GM23338 (cell line): ENCODE measurements at regions not wholly inside any gene's neighbourhood (a gene's known extent, or its start where the extent isn't known, plus 50 kb on each side); places are given as distances from the start of the nearest gene placed in this dataset.

Source experiments
- ATAC-seq: fragments of 200-7000 bp; cut with Tn5 transposase; 3 replicates; pipeline ENCODE4 v1.9.1; 2020
- DNase-seq: peaks from one replicate; pipeline ENCODE4 v3.0.0-alpha.2; 2015; ENCODE audit warnings: low spot score
- H2AFZ ChIP-seq: fragments of 200-600 bp; sonication (generic); 2 replicates; pipeline ENCODE4 v1.8.0; 2016; ENCODE audit warnings: antibody characterized with exemption, mild to moderate bottlenecking, moderate library complexity
- H3F3A ChIP-seq: fragments of 200-600 bp; sonication (generic); replicated peaks from 2 replicates; pipeline ENCODE4 v1.8.0; 2017; ENCODE audit warnings: antibody characterized with exemption, mixed run types, low read depth
- H3K27ac ChIP-seq: fragments of 200-600 bp; sonication (generic); 2 replicates; pipeline ENCODE4 v1.6.1; 2016; ENCODE audit warnings: low read depth
- H3K27me3 ChIP-seq: fragments of 200-600 bp; sonication (generic); 2 replicates; pipeline ENCODE4 v1.8.0; 2016; ENCODE audit warnings: mild to moderate bottlenecking, mixed run types, moderate library complexity; ENCODE audit not compliant: insufficient read depth
- H3K36me3 ChIP-seq: fragments of 200-600 bp; sonication (generic); 2 replicates; pipeline ENCODE4 v1.8.0; 2016; ENCODE audit warnings: mild to moderate bottlenecking; ENCODE audit not compliant: insufficient read depth
- H3K4me1 ChIP-seq: fragments of 200-600 bp; sonication (generic); 2 replicates; pipeline ENCODE4 v1.8.0; 2016; ENCODE audit warnings: mild to moderate bottlenecking, moderate library complexity; ENCODE audit not compliant: insufficient read depth
- H3K4me2 ChIP-seq: fragments of 200-600 bp; sonication (generic); 2 replicates; pipeline ENCODE4 v1.7.1; 2017; ENCODE audit warnings: mixed run types
- H3K4me3 ChIP-seq: fragments of 200-600 bp; sonication (generic); 2 replicates; pipeline ENCODE4 v1.6.1; 2016; ENCODE audit warnings: mixed run types
- H3K79me2 ChIP-seq: fragments of 200-600 bp; sonication (generic); replicated peaks from 2 replicates; pipeline ENCODE4 v1.8.0; 2017; ENCODE audit warnings: mild to moderate bottlenecking; ENCODE audit not compliant: insufficient read depth
- H3K9me2 ChIP-seq: fragments of 200-600 bp; sonication (generic); 2 replicates; pipeline ENCODE4 v1.8.0; 2017; ENCODE audit not compliant: insufficient read depth
- H4K20me1 ChIP-seq: fragments of 200-600 bp; sonication (generic); replicated peaks from 2 replicates; pipeline ENCODE4 v1.8.0; 2017; ENCODE audit warnings: mild to moderate bottlenecking; ENCODE audit not compliant: insufficient read depth
- H3K27ac Mint-ChIP-seq: 2 replicates; pipeline ENCODE4 v1.8.0; 2020; ENCODE audit warnings: inconsistent platforms, mild to moderate bottlenecking, moderate library complexity, mixed read lengths
- H3K27me3 Mint-ChIP-seq: 3 replicates; pipeline ENCODE4 v1.8.0; 2022; ENCODE audit warnings: low read depth, mild to moderate bottlenecking, moderate library complexity, mixed read lengths, inconsistent platforms; ENCODE audit not compliant: insufficient read depth, poor library complexity
- H3K36me3 Mint-ChIP-seq: 3 replicates; pipeline ENCODE4 v1.8.0; 2021; ENCODE audit warnings: low read depth, mild to moderate bottlenecking, inconsistent platforms, moderate library complexity, mixed read lengths
- H3K4me1 Mint-ChIP-seq: 3 replicates; pipeline ENCODE4 v1.8.0; 2020; ENCODE audit warnings: mild to moderate bottlenecking, inconsistent platforms, mixed read lengths
- H3K4me3 Mint-ChIP-seq: 3 replicates; pipeline ENCODE4 v1.8.0; 2021; ENCODE audit warnings: moderate library complexity, mild to moderate bottlenecking, inconsistent platforms, mixed read lengths
- H3K9me3 Mint-ChIP-seq: 3 replicates; pipeline ENCODE4 v1.8.0; 2020; ENCODE audit warnings: moderate library complexity, mild to moderate bottlenecking, inconsistent platforms, mixed read lengths
- CREB1 ChIP-seq: fragments of 250-450 bp; sonication (Bioruptor Pico); IDR thresholded peaks from 2 replicates; pipeline ENCODE4 v1.5.0; 2020; ENCODE audit warnings: low read depth, mild to moderate bottlenecking, moderate library complexity
- EZH2 ChIP-seq: fragments of 200-600 bp; sonication (generic); IDR thresholded peaks from one replicate; pipeline ENCODE4 v1.8.0; 2017; ENCODE audit warnings: antibody characterized with exemption, mild to moderate bottlenecking, low read depth; ENCODE audit not compliant: unreplicated experiment
- EZH2phosphoT487 ChIP-seq: fragments of 200-600 bp; sonication (generic); IDR thresholded peaks from one replicate; pipeline ENCODE4 v1.8.1; 2018; ENCODE audit warnings: antibody characterized with exemption; ENCODE audit not compliant: unreplicated experiment
- JUNB ChIP-seq: IDR thresholded peaks from one replicate; pipeline ENCODE4 v1.6.1; 2016; ENCODE audit warnings: antibody characterized with exemption; ENCODE audit not compliant: unreplicated experiment
- NANOG ChIP-seq: IDR thresholded peaks from 2 replicates; pipeline ENCODE4 v1.6.1; 2016; ENCODE audit warnings: antibody characterized with exemption, borderline replicate concordance
- POLR2AphosphoS5 ChIP-seq: IDR thresholded peaks from 2 replicates; pipeline ENCODE4 v1.6.1; 2016; ENCODE audit warnings: antibody characterized with exemption, low read depth
- STAT1 ChIP-seq: IDR thresholded peaks from one replicate; pipeline ENCODE4 v1.6.1; 2016; ENCODE audit warnings: antibody characterized with exemption; ENCODE audit not compliant: unreplicated experiment
- ZNF114 ChIP-seq: fragments of 250-450 bp; sonication (Bioruptor Pico); IDR thresholded peaks from 2 replicates; pipeline ENCODE4 v1.5.0; 2020; ENCODE audit warnings: mild to moderate bottlenecking, moderate library complexity
- ZNF331 ChIP-seq: fragments of 250-450 bp; sonication (Bioruptor Pico); IDR thresholded peaks from 2 replicates; pipeline ENCODE4 v1.5.0; 2020; ENCODE audit warnings: low read depth, mild to moderate bottlenecking, moderate library complexity
- TF ChIP-seq, protein P1 (sequence below): IDR thresholded peaks from one replicate; pipeline ENCODE4 v1.6.1; 2018; ENCODE audit warnings: antibody characterized with exemption; ENCODE audit not compliant: unreplicated experiment
- TF ChIP-seq, protein P2 (sequence below): fragments of 250-450 bp; sonication (Bioruptor Pico); IDR thresholded peaks from 2 replicates; pipeline ENCODE4 v1.5.0; 2020; ENCODE audit warnings: mild to moderate bottlenecking, moderate library complexity
- TF ChIP-seq, protein P3 (sequence below), 2 experiments: fragments of 200-600 bp in 1 of 2; sonication (generic) in 1 of 2; conservative IDR thresholded peaks; 2 replicates each; pipeline versions ENCODE4 v1.5.1 to v1.6.1; 2016 to 2017; ENCODE audit warnings: antibody characterized with exemption in 2 of 2, low read depth in 2 of 2, mild to moderate bottlenecking in 2 of 2, moderate library complexity in 1 of 2

DNA sequence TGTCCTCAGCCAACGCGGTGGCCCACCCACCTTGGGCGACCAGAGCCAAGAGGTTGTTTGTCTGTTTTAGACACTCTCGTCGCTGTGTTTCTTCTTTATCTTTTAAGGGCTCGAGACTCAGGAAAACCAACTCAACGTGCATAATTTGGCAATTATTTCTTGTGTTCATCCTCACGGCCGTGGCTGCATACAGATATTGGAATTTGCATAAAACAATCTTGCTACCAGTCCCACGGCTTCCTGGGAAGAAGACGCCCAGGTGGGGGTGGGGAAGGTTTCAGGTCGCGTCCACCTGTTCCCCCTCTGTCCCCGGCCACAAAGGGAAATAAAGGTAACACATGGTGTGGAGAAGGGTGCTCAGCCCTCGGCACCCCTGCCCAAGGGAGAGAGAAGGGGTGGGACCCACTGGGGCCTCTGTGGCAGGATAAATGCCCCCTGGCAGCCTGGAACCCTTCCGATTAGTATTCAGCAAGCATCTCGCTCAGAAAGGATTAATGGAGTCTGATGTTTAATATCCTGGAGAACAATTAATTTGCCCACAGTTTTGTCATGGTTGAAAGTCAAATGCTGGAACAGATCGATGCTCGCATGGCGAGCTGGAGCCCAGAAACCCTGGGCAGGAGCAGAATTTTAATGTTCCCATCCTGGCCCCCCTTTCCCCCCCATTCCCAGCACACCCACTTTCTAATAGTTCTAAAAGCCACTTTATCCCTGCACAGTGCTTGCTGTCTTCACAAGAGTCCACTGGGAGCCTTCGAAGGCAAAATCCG, 359.7 kb downstream of the MN1 start:
- H3K36me3 Mint-ChIP-seq, result no peaks in the 10 kb centered on the region
- Histone ChIP-seq H3K9me2 (no peaks in the 10 kb centered on the region), H3F3A (no peaks in the 10 kb centered on the region), H3K4me3 (no peak overlapping the region), H3K4me2 (no peak overlapping the region), H3K36me3 (no peaks in the 10 kb centered on the region), H3K4me1 (peaks cover 26% of the 10 kb centered on the region), H3K79me2 (no peaks in the 10 kb centered on the region), H3K27me3 (no peaks in the 10 kb centered on the region), H2AFZ (0 out of 2 replicates have a peak overlapping the region, but pooled peaks have one; percentile 43), H4K20me1 (no peaks in the 10 kb centered on the region), H3K27ac (no peak overlapping the region)
- H3K27me3 Mint-ChIP-seq, result peaks cover 3% of the 10 kb centered on the region
- H3K4me3 Mint-ChIP-seq, result no peak overlapping the region
- peaks cover 37% of the 10 kb centered on the region for H3K4me1 Mint-ChIP-seq
- no peak for ATAC-seq
- H3K27ac Mint-ChIP-seq, result no peak overlapping the region
- no peak for DNase-seq
- H3K9me3 Mint-ChIP-seq, result no peaks in the 10 kb centered on the region
- TF ChIP-seq, protein P1, sequence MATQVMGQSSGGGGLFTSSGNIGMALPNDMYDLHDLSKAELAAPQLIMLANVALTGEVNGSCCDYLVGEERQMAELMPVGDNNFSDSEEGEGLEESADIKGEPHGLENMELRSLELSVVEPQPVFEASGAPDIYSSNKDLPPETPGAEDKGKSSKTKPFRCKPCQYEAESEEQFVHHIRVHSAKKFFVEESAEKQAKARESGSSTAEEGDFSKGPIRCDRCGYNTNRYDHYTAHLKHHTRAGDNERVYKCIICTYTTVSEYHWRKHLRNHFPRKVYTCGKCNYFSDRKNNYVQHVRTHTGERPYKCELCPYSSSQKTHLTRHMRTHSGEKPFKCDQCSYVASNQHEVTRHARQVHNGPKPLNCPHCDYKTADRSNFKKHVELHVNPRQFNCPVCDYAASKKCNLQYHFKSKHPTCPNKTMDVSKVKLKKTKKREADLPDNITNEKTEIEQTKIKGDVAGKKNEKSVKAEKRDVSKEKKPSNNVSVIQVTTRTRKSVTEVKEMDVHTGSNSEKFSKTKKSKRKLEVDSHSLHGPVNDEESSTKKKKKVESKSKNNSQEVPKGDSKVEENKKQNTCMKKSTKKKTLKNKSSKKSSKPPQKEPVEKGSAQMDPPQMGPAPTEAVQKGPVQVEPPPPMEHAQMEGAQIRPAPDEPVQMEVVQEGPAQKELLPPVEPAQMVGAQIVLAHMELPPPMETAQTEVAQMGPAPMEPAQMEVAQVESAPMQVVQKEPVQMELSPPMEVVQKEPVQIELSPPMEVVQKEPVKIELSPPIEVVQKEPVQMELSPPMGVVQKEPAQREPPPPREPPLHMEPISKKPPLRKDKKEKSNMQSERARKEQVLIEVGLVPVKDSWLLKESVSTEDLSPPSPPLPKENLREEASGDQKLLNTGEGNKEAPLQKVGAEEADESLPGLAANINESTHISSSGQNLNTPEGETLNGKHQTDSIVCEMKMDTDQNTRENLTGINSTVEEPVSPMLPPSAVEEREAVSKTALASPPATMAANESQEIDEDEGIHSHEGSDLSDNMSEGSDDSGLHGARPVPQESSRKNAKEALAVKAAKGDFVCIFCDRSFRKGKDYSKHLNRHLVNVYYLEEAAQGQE, result no peak
- TF ChIP-seq POLR2AphosphoS5 (no peak), EZH2phosphoT487 (no peak), EZH2 (no peak), ZNF114 (CRISPR knock-in tag) (no peak), STAT1 (no peak), CREB1 (CRISPR knock-in tag) (no peak), ZNF331 (CRISPR knock-in tag) (no peak), JUNB (no peak), NANOG (no peak)
- TF ChIP-seq, protein P2, sequence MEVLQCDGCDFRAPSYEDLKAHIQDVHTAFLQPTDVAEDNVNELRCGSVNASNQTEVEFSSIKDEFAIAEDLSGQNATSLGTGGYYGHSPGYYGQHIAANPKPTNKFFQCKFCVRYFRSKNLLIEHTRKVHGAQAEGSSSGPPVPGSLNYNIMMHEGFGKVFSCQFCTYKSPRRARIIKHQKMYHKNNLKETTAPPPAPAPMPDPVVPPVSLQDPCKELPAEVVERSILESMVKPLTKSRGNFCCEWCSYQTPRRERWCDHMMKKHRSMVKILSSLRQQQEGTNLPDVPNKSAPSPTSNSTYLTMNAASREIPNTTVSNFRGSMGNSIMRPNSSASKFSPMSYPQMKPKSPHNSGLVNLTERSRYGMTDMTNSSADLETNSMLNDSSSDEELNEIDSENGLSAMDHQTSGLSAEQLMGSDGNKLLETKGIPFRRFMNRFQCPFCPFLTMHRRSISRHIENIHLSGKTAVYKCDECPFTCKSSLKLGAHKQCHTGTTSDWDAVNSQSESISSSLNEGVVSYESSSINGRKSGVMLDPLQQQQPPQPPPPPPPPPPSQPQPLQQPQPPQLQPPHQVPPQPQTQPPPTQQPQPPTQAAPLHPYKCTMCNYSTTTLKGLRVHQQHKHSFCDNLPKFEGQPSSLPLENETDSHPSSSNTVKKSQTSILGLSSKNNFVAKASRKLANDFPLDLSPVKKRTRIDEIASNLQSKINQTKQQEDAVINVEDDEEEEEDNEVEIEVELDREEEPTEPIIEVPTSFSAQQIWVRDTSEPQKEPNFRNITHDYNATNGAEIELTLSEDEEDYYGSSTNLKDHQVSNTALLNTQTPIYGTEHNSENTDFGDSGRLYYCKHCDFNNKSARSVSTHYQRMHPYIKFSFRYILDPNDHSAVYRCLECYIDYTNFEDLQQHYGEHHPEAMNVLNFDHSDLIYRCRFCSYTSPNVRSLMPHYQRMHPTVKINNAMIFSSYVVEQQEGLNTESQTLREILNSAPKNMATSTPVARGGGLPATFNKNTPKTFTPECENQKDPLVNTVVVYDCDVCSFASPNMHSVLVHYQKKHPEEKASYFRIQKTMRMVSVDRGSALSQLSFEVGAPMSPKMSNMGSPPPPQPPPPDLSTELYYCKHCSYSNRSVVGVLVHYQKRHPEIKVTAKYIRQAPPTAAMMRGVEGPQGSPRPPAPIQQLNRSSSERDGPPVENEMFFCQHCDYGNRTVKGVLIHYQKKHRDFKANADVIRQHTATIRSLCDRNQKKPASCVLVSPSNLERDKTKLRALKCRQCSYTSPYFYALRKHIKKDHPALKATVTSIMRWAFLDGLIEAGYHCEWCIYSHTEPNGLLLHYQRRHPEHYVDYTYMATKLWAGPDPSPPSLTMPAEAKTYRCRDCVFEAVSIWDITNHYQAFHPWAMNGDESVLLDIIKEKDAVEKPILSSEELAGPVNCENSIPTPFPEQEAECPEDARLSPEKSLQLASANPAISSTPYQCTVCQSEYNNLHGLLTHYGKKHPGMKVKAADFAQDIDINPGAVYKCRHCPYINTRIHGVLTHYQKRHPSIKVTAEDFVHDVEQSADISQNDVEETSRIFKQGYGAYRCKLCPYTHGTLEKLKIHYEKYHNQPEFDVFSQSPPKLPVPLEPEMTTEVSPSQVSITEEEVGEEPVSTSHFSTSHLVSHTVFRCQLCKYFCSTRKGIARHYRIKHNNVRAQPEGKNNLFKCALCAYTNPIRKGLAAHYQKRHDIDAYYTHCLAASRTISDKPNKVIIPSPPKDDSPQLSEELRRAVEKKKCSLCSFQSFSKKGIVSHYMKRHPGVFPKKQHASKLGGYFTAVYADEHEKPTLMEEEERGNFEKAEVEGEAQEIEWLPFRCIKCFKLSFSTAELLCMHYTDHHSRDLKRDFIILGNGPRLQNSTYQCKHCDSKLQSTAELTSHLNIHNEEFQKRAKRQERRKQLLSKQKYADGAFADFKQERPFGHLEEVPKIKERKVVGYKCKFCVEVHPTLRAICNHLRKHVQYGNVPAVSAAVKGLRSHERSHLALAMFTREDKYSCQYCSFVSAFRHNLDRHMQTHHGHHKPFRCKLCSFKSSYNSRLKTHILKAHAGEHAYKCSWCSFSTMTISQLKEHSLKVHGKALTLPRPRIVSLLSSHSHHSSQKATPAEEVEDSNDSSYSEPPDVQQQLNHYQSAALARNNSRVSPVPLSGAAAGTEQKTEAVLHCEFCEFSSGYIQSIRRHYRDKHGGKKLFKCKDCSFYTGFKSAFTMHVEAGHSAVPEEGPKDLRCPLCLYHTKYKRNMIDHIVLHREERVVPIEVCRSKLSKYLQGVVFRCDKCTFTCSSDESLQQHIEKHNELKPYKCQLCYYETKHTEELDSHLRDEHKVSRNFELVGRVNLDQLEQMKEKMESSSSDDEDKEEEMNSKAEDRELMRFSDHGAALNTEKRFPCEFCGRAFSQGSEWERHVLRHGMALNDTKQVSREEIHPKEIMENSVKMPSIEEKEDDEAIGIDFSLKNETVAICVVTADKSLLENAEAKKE (CRISPR knock-in tag), result no peak
- TF ChIP-seq, protein P3, sequence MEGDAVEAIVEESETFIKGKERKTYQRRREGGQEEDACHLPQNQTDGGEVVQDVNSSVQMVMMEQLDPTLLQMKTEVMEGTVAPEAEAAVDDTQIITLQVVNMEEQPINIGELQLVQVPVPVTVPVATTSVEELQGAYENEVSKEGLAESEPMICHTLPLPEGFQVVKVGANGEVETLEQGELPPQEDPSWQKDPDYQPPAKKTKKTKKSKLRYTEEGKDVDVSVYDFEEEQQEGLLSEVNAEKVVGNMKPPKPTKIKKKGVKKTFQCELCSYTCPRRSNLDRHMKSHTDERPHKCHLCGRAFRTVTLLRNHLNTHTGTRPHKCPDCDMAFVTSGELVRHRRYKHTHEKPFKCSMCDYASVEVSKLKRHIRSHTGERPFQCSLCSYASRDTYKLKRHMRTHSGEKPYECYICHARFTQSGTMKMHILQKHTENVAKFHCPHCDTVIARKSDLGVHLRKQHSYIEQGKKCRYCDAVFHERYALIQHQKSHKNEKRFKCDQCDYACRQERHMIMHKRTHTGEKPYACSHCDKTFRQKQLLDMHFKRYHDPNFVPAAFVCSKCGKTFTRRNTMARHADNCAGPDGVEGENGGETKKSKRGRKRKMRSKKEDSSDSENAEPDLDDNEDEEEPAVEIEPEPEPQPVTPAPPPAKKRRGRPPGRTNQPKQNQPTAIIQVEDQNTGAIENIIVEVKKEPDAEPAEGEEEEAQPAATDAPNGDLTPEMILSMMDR (conservative IDR thresholded peaks at IDR 0.05; ENCODE audit: low read depth in 2 of 2), result no peak
